Skeletal muscle satellite cell (primary cell): ENCODE measurements at regions not wholly inside any gene's neighbourhood (a gene's known extent, or its start where the extent isn't known, plus 50 kb on each side); places are given as distances from the start of the nearest gene placed in this dataset.

Experiments used
- H3K27me3 ChIP-seq: 2 replicates; pipeline ENCODE4 v1.7.0; 2013; ENCODE audit warnings: low read length; ENCODE audit not compliant: control insufficient read depth, insufficient read depth
- H3K36me3 ChIP-seq: 2 replicates; pipeline ENCODE4 v1.7.0; 2013; ENCODE audit warnings: mild to moderate bottlenecking, control low read depth, low read length; ENCODE audit not compliant: insufficient read depth
- H3K4me1 ChIP-seq: 2 replicates; pipeline ENCODE4 v1.7.0; 2013; ENCODE audit warnings: low read length; ENCODE audit not compliant: control insufficient read depth, insufficient read depth
- H3K4me2 ChIP-seq: 2 replicates; pipeline ENCODE4 v1.7.0; 2013; ENCODE audit warnings: mild to moderate bottlenecking, low read length
- H3K4me3 ChIP-seq: 2 replicates; pipeline ENCODE4 v1.7.0; 2013; ENCODE audit warnings: low read length
- H3K9ac ChIP-seq: 2 replicates; pipeline ENCODE4 v1.7.0; 2013; ENCODE audit warnings: mild to moderate bottlenecking, low read depth, low read length, moderate library complexity
- H3K9me3 ChIP-seq: replicated peaks from 2 replicates; pipeline ENCODE4 v1.7.0; 2013; ENCODE audit warnings: mild to moderate bottlenecking, control low read depth, low read length

GRCh38 chr13:67986234-67986633 is 756.1 kb upstream of the PCDH9 start:
- Histone ChIP-seq H3K4me3 (no peak overlapping the region), H3K27me3 (no peaks in the 10 kb centered on the region), H3K4me2 (no peak overlapping the region), H3K4me1 (no peaks in the 10 kb centered on the region), H3K36me3 (no peaks in the 10 kb centered on the region), H3K9ac (no peak overlapping the region), H3K9me3 (peaks cover 4% of the 10 kb centered on the region)

- Histone ChIP-seq H3K36me3 (no peaks in the 10 kb centered on the region), H3K27me3 (no peaks in the 10 kb centered on the region), H3K4me2 (no peak overlapping the region), H3K4me1 (no peaks in the 10 kb centered on the region), H3K4me3 (no peak overlapping the region), H3K9me3 (no peaks in the 10 kb centered on the region), H3K9ac (no peak overlapping the region)
These were observed 746.9 kb upstream of the PCDH9 start for GRCh38 chr13:67977066-67977465.

GRCh38 chr13:67971291-67971690 is 741.2 kb upstream of the PCDH9 start:
- H3K4me1 ChIP-seq: no peaks in the 10 kb centered on the region
- H3K9ac ChIP-seq: no peak overlapping the region
- no peak overlapping the region for H3K4me3 ChIP-seq
- H3K9me3 ChIP-seq: no peaks in the 10 kb centered on the region
- H3K36me3 ChIP-seq: no peaks in the 10 kb centered on the region
- H3K4me2 ChIP-seq: no peak overlapping the region
- H3K27me3 ChIP-seq: no peaks in the 10 kb centered on the region

GRCh38 chr13:67967031-67967430 is 736.9 kb upstream of the PCDH9 start:
- Histone ChIP-seq H3K36me3 (no peaks in the 10 kb centered on the region), H3K4me3 (no peak overlapping the region), H3K27me3 (no peaks in the 10 kb centered on the region), H3K4me1 (no peaks in the 10 kb centered on the region), H3K9ac (no peak overlapping the region), H3K9me3 (no peaks in the 10 kb centered on the region), H3K4me2 (no peak overlapping the region)

GRCh38 chr13:67966065-67966464 is 735.9 kb upstream of the PCDH9 start:
- no peaks in the 10 kb centered on the region for H3K9me3 ChIP-seq
- H3K4me1 ChIP-seq: no peaks in the 10 kb centered on the region
- H3K36me3 ChIP-seq: no peaks in the 10 kb centered on the region
- no peak overlapping the region for H3K4me2 ChIP-seq
- no peaks in the 10 kb centered on the region for H3K27me3 ChIP-seq
- H3K9ac ChIP-seq: no peak overlapping the region
- no peak overlapping the region for H3K4me3 ChIP-seq

GRCh38 chr13:67964986-67965385 is 734.9 kb upstream of the PCDH9 start:
- no peak overlapping the region for H3K4me2 ChIP-seq

GRCh38 chr13:67964091-67964490 is 734.0 kb upstream of the PCDH9 start:
- H3K4me1 ChIP-seq: no peaks in the 10 kb centered on the region
- no peak overlapping the region for H3K4me2 ChIP-seq
- no peaks in the 10 kb centered on the region for H3K36me3 ChIP-seq
- H3K27me3 ChIP-seq: no peaks in the 10 kb centered on the region
- H3K9me3 ChIP-seq: no peaks in the 10 kb centered on the region
- H3K9ac ChIP-seq: no peak overlapping the region
- no peak overlapping the region for H3K4me3 ChIP-seq

More at GRCh38 chr13:67964986-67965385, 734.9 kb upstream of the PCDH9 start:
- Histone ChIP-seq H3K27me3 (no peaks in the 10 kb centered on the region), H3K9me3 (no peaks in the 10 kb centered on the region), H3K4me1 (no peaks in the 10 kb centered on the region), H3K36me3 (no peaks in the 10 kb centered on the region), H3K9ac (no peak overlapping the region), H3K4me3 (no peak overlapping the region)

- Histone ChIP-seq H3K9me3 (no peaks in the 10 kb centered on the region), H3K4me1 (no peaks in the 10 kb centered on the region), H3K4me2 (no peak overlapping the region), H3K27me3 (no peaks in the 10 kb centered on the region), H3K36me3 (no peaks in the 10 kb centered on the region), H3K4me3 (no peak overlapping the region), H3K9ac (no peak overlapping the region)
These were observed 731.2 kb upstream of the PCDH9 start for GRCh38 chr13:67961331-67961730.

GRCh38 chr13:67951431-67951830 is 721.3 kb upstream of the PCDH9 start:
- H3K4me3 ChIP-seq: no peak overlapping the region
- no peaks in the 10 kb centered on the region for H3K27me3 ChIP-seq
- no peak overlapping the region for H3K9ac ChIP-seq
- no peaks in the 10 kb centered on the region for H3K36me3 ChIP-seq
- no peaks in the 10 kb centered on the region for H3K9me3 ChIP-seq
- no peak overlapping the region for H3K4me2 ChIP-seq
- H3K4me1 ChIP-seq: no peaks in the 10 kb centered on the region

- no peaks in the 10 kb centered on the region for H3K9me3 ChIP-seq
- no peaks in the 10 kb centered on the region for H3K4me1 ChIP-seq
- no peaks in the 10 kb centered on the region for H3K36me3 ChIP-seq
- H3K27me3 ChIP-seq: no peaks in the 10 kb centered on the region
- no peak overlapping the region for H3K4me3 ChIP-seq
- no peak overlapping the region for H3K4me2 ChIP-seq
- H3K9ac ChIP-seq: no peak overlapping the region
These were observed 720.5 kb upstream of the PCDH9 start for GRCh38 chr13:67950603-67951002.

GRCh38 chr13:67946131-67946530 is 716.0 kb upstream of the PCDH9 start:
- Histone ChIP-seq H3K27me3 (no peaks in the 10 kb centered on the region), H3K9me3 (peaks cover 7% of the 10 kb centered on the region), H3K4me3 (no peak overlapping the region), H3K4me2 (no peak overlapping the region), H3K4me1 (no peaks in the 10 kb centered on the region), H3K36me3 (no peaks in the 10 kb centered on the region), H3K9ac (no peak overlapping the region)

GRCh38 chr13:67943116-67943515 is 713.0 kb upstream of the PCDH9 start:
- Histone ChIP-seq H3K36me3 (no peaks in the 10 kb centered on the region), H3K27me3 (no peaks in the 10 kb centered on the region), H3K4me1 (no peaks in the 10 kb centered on the region), H3K9ac (no peak overlapping the region), H3K4me2 (no peak overlapping the region), H3K9me3 (peaks cover 7% of the 10 kb centered on the region), H3K4me3 (no peak overlapping the region)
